Activated T-helper 2 cell treated with anti-CD3 and anti-CD28 coated beads, Interferon-gamma antibody, Interleukin-2, Interleukin-4, amounts not matched to agents 10 μg/mL and 5 μg/mL and 100 μg/mL, durations not matched to agents 14 hours and 24 hours and 36 hours (primary cell): ENCODE measurements at regions not wholly inside any gene's neighbourhood (a gene's known extent, or its start where the extent isn't known, plus 50 kb on each side); places are given as distances from the start of the nearest gene placed in this dataset.

ENCODE experiments used
- DNase-seq: peaks from one replicate; pipeline ENCODE4 v3.0.0; 2021; ENCODE audit warnings: low spot score
- H3K27ac Mint-ChIP-seq: one replicate; pipeline ENCODE4 v1.8.0; 2021; ENCODE audit warnings: mixed read lengths
- H3K27me3 Mint-ChIP-seq: one replicate; pipeline ENCODE4 v1.8.0; 2021; ENCODE audit warnings: low read depth, mixed read lengths
- H3K36me3 Mint-ChIP-seq: one replicate; pipeline ENCODE4 v1.8.0; 2021; ENCODE audit warnings: low read depth, mixed read lengths
- H3K4me1 Mint-ChIP-seq: one replicate; pipeline ENCODE4 v1.8.0; 2021; ENCODE audit warnings: low read depth, mixed read lengths
- H3K4me3 Mint-ChIP-seq: one replicate; pipeline ENCODE4 v1.8.0; 2021; ENCODE audit warnings: low read depth, mild to moderate bottlenecking, moderate library complexity, mixed read lengths
- H3K9me3 Mint-ChIP-seq: one replicate; pipeline ENCODE4 v1.8.0; 2021; ENCODE audit warnings: mixed read lengths
- intact Hi-C: fragments of 100-400 bp; cut with micrococcal nuclease; formaldehyde crosslinking; loops from one replicate; pipeline ENCODE4 v1.15.1; 2023

DNA sequence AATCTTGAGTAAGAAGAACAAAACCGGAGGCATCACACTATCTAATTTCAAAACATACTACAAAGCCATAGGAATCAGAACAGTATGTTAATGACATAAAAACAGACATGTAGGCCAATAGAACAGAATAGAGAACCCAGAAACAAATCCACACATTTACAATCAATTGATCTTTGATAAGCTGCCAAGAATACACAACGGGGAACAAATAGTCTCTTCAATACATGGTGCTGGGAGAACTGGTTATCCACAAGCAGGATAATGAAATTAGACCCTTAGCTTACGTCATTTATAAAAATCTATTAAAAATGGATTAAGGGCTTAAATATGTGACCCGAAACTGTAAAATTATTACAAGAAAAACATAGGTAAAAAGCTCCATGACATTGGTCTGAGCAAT, 417.7 kb downstream of the INSC start:
- Mint-ChIP-seq H3K4me3 (no peak overlapping the region), H3K36me3 (no peaks in the 10 kb centered on the region), H3K9me3 (peaks cover 4% of the 10 kb centered on the region), H3K27ac (no peak overlapping the region), H3K27me3 (peaks cover 2% of the 10 kb centered on the region), H3K4me1 (no peaks in the 10 kb centered on the region)
- no peak for DNase-seq
- intact Hi-C loops, result no loop called here

DNA sequence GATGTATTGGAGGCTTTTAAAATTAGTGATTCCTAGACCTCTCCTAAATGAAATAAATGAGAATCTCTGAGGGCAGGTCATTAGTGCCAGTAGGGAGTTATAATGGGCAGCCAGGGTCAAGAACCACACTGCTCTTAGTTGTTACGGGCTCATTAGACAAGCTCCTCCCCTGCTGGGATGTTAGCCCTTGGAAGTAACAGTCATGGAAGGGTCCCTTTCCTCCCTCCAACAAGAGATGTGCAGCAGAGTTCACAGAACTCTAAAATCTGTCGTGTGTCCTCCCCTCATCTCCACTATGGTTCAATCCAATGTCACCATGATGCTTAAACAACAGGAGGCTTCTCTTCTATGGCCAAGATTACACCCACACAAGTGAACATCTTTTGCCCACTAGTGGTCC, 419.5 kb downstream of the INSC start:
- H3K4me3 Mint-ChIP-seq, result no peak overlapping the region
- peaks cover 2% of the 10 kb centered on the region for H3K27me3 Mint-ChIP-seq
- no peaks in the 10 kb centered on the region for H3K36me3 Mint-ChIP-seq
- no peak for DNase-seq
- H3K9me3 Mint-ChIP-seq, result no peaks in the 10 kb centered on the region
- H3K27ac Mint-ChIP-seq, result no peak overlapping the region
- no peaks in the 10 kb centered on the region for H3K4me1 Mint-ChIP-seq
- intact Hi-C loops, result no loop called here

DNA sequence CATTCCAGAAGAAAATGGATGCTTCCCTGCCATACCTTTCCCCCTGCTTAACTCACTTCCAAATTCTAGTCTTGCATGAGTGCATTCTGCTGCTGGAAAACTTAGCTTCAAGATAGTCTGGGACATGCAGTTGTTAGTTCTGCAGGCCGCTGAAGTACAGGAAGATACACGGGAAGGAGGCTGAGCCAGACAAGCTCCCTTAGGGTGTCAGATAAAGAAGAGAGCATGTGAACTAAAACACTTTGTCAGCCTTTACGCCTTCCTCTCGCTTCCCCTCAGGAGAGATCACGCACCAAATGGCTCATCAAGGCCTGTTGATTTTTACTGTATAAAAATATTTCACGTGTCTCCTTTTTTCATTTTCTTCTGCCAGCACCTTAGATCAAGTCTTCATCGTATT, 420.7 kb downstream of the INSC start:
- no peak for DNase-seq
- H3K36me3 Mint-ChIP-seq, result no peaks in the 10 kb centered on the region
- H3K27me3 Mint-ChIP-seq, result peaks cover 2% of the 10 kb centered on the region
- no peak overlapping the region for H3K27ac Mint-ChIP-seq
- H3K4me1 Mint-ChIP-seq, result no peaks in the 10 kb centered on the region
- H3K4me3 Mint-ChIP-seq, result no peak overlapping the region
- no peaks in the 10 kb centered on the region for H3K9me3 Mint-ChIP-seq
- intact Hi-C loops, result no loop called here

DNA sequence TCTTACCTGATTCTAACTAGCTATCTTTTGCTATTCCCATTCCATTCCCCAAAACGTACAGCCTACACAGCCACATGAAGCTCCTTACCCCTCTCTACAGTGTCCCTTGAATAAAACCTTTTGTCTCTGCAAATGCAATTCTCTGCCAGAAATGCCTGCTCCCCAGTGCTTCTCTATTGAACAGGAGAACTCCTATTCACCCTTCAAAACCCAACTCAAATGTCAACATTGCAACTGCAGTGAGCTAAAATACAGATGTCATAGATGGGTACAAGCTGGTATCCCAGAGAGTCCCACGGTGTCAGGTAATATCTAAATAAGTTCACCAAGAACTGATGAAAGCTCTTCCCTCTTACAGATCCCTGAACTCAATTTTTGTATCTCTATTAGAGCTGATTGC, 421.7 kb downstream of the INSC start:
- Mint-ChIP-seq H3K27me3 (peaks cover 2% of the 10 kb centered on the region), H3K27ac (no peak overlapping the region), H3K36me3 (no peaks in the 10 kb centered on the region), H3K9me3 (no peaks in the 10 kb centered on the region), H3K4me3 (no peak overlapping the region), H3K4me1 (no peaks in the 10 kb centered on the region)
- intact Hi-C loops, result no loop called here
- DNase-seq, result no peak

DNA sequence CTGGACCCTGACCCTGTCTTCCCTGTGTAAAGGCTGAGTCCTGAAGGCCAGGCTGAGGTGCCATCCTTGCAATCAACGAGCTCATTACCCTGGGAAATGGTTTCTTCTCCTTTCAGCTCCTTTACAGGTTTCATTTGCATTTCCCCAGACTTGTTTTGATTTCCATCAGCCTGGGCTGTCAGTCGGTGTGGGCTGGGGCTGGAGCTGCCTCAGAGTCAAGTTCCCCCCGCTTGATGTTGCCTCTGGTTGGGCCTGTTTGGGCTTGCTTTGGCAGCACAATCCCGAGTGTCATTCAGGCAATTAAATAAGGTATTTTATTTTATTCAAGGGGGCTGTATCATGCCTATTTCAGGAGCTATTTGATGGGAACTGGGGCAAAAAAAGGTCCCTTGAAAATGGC, 424.9 kb downstream of the INSC start:
- intact Hi-C loops, result no loop called here
- no peak for DNase-seq
- Mint-ChIP-seq H3K4me3 (no peak overlapping the region), H3K27me3 (no peaks in the 10 kb centered on the region), H3K9me3 (no peaks in the 10 kb centered on the region), H3K27ac (no peak overlapping the region), H3K36me3 (no peaks in the 10 kb centered on the region), H3K4me1 (no peaks in the 10 kb centered on the region)

DNA sequence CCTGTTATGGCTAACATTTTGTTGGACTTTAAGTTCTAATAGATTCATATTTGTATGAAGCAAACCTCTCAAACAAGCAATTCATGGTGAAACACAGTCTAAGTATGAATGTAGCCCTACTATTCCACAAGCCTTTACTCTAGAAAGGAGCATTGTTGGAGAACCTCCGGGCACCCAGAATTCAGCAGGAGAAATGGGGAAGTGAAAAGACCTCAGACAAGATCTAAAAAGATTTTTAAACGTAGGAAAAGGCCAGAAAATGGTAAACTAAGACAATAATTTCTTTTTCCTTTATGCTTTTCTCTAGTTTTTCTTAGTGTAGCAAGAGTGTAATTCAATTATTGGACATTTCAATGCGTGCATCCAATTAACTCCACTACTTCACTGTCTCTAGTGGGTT, 426.4 kb downstream of the INSC start:
- no peaks in the 10 kb centered on the region for H3K4me1 Mint-ChIP-seq
- H3K27ac Mint-ChIP-seq, result no peak overlapping the region
- H3K27me3 Mint-ChIP-seq, result no peaks in the 10 kb centered on the region
- H3K4me3 Mint-ChIP-seq, result no peak overlapping the region
- no peaks in the 10 kb centered on the region for H3K36me3 Mint-ChIP-seq
- no peak for DNase-seq
- H3K9me3 Mint-ChIP-seq, result no peaks in the 10 kb centered on the region
- intact Hi-C loops, result no loop called here

DNA sequence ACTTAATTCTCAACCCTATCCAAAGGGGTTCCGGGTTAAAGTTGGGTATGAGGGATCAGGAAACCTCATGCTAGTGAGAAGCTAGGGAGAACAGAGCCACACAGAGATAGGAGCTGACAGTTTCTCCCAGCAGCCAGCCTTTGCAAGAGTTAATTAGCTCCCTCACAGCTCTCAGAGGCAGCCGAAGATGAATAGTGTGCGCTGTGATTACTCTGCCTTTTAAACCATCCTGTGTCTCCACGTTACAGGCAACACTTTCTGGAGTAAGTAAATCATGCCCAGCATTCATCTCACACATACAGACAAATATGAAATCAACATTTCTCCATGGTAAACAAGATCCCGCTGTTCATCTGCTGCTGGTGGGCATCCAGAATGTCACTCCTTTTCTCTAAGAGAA, 429.6 kb downstream of the INSC start:
- H3K36me3 Mint-ChIP-seq, result no peaks in the 10 kb centered on the region
- H3K4me1 Mint-ChIP-seq, result no peaks in the 10 kb centered on the region
- no peaks in the 10 kb centered on the region for H3K9me3 Mint-ChIP-seq
- DNase-seq, result no peak
- no peak overlapping the region for H3K27ac Mint-ChIP-seq
- H3K27me3 Mint-ChIP-seq, result no peaks in the 10 kb centered on the region
- intact Hi-C loops, result no loop called here
- no peak overlapping the region for H3K4me3 Mint-ChIP-seq

DNA sequence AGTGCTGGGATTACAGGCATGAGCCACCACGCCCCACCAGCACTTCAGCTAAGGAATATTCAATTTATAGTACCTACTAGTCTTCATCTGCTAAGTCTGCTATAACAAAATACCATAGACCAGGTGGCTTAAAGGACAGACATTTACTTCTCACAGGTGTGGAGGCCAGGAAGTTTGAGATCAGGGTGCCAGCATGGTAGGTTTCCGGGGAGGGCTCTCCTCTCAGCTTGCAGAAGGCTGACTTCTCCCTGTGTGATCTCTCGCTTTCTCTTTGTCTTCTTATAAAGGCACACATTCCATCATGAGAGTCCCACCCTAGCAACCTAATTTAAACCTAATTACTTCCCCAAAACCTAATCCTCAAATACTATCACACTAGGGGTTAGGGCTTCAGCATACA, 433.0 kb downstream of the INSC start:
- H3K27me3 Mint-ChIP-seq, result no peaks in the 10 kb centered on the region
- H3K4me3 Mint-ChIP-seq, result no peak overlapping the region
- intact Hi-C loops, result no loop called here
- H3K36me3 Mint-ChIP-seq, result no peaks in the 10 kb centered on the region
- H3K9me3 Mint-ChIP-seq, result no peaks in the 10 kb centered on the region
- H3K27ac Mint-ChIP-seq, result no peak overlapping the region
- H3K4me1 Mint-ChIP-seq, result no peaks in the 10 kb centered on the region
- no peak for DNase-seq

DNA sequence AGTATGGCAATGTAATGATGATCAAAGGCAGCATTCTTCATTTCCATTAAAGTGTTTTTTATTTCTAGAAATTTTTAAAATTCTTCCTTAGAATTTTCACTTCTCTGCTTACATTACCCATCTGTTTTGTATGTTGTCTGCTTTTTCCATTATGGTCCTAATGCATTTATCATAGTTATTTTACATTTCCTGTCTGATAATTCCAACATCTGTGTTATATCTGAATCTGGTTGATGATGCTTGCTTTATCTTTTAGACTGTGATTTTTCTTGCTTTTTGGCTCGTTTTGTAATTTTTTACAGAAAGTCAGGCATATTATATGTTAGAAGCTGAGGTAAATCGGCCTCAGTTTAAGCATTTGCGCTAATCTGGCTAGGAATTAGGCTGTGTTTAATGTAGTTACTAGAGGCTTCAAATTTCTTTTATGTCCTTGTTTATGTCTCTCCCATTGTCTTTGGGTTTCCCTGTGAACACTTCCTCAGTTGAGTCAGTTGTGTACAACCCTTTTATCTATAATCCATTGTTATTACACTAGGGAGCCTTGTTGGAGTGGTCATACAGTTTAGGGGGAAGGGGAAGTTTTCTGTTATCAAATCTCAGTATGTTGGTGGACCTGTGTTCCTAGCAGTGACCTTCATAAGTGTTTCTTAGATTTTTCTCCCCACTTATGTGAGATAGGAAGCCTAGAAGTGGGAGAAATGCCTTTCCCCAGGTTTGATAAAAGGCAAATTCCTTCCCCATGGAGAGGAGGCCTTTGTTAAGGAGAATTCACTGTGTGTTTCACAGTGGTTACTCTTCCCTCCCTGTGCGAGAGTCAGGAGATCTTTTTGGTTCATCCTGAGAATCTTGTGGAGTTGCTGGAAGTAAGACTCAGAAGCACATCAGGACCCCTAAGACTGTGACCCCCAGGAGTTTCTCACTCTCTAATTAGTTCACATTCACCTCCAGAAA, 437.5 kb downstream of the INSC start:
- no peaks in the 10 kb centered on the region for H3K36me3 Mint-ChIP-seq
- no peak overlapping the region for H3K4me3 Mint-ChIP-seq
- H3K4me1 Mint-ChIP-seq, result no peaks in the 10 kb centered on the region
- intact Hi-C loops, result no loop called here
- H3K27me3 Mint-ChIP-seq, result no peaks in the 10 kb centered on the region
- H3K27ac Mint-ChIP-seq, result no peak overlapping the region
- no peak for DNase-seq
- H3K9me3 Mint-ChIP-seq, result no peaks in the 10 kb centered on the region

DNA sequence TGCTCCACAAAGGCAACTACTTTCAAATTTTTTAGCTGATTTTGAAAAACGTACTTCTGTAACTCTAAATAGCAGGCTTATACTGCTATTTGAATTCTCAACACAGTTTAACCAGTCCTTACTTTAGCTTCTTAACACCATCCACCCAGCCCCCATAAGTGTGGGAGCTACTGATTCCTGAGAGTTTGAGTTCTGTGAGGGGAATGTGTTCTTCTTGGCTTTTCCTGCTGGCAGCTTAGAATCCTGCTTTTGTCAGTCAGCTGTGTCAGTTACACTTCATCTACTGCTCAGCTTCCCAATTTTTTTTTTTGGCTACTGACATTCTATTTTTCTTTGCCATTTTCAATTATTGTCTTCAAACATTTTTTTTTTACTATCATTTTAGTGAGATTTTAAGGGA, 440.4 kb downstream of the INSC start:
- Mint-ChIP-seq H3K9me3 (no peaks in the 10 kb centered on the region), H3K36me3 (no peaks in the 10 kb centered on the region), H3K4me3 (no peak overlapping the region), H3K27ac (no peak overlapping the region), H3K4me1 (no peaks in the 10 kb centered on the region), H3K27me3 (no peaks in the 10 kb centered on the region)
- intact Hi-C loops, result no loop called here
- DNase-seq, result no peak

DNA sequence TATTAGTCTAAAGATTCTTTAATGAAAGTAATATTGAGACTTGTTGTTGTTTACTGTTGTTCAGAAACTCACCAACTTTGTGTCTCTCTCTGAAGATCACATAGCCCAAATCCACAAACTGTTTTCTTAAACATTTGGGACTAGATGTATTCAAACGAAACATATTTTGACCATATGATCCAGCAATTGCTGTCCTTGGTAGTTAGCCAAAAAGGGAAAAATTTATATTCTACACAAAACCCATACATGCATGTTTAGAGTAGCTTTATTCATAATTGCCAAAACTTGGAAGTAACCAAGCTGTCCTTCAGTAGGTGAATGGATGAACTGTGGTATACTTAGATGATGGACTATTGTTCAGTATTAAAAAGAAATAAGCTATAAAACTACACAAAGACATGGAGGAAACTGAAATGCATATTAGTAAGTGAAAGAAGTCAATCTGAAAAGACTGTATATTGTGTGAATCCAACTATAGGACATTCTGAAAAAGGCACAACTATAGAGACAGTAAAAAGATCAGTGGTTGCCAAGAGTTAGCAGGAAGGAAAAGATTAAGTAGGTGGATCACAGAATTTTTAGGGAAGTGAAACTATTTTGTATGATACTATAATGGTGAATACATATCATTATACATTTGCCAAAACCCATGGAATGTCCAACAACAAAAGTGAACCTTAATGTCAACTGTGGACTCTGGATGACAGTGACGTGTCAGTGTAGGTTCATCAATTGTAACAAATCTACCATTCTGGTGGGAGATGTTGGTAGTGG, 442.9 kb downstream of the INSC start:
- no peaks in the 10 kb centered on the region for H3K9me3 Mint-ChIP-seq
- H3K36me3 Mint-ChIP-seq, result no peaks in the 10 kb centered on the region
- no peaks in the 10 kb centered on the region for H3K27me3 Mint-ChIP-seq
- intact Hi-C loops, result no loop called here
- no peaks in the 10 kb centered on the region for H3K4me1 Mint-ChIP-seq
- no peak overlapping the region for H3K27ac Mint-ChIP-seq
- no peak for DNase-seq
- H3K4me3 Mint-ChIP-seq, result no peak overlapping the region

DNA sequence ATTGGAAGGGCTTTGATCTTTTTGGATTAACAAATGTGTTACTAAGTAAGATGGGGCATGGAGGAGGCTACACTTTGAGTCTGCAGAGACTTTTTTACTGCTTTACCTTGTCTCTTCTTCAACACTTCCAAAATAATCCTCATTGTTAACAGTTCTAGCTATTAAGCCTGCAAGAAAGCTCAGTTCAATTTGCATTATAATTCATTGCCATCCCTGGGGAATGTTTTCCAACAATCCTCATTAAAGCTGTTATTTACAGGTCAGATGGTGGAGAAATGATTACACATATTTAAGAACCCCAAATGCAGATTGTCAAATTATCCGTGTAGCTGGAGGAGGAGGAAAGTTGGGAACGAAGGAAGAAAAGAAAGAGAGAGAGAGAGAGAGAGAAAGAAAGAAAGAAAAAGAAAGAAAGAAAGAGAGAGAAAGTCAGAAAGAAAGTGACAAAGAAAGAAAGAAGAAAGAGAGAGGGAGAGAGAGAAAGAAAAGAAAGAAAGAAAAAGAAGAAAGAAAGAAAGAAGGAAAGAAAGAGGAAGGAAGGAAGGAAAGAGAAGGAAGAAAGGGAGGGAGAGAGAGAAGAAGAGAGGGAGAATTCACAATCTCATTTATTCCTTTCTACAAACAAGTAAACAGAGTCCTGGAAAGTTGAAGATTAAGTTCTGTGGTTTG, 443.9 kb downstream of the INSC start:
- H3K27me3 Mint-ChIP-seq, result no peaks in the 10 kb centered on the region
- no peak overlapping the region for H3K27ac Mint-ChIP-seq
- H3K36me3 Mint-ChIP-seq, result no peaks in the 10 kb centered on the region
- H3K9me3 Mint-ChIP-seq, result no peaks in the 10 kb centered on the region
- no peak for DNase-seq
- no peaks in the 10 kb centered on the region for H3K4me1 Mint-ChIP-seq
- no peak overlapping the region for H3K4me3 Mint-ChIP-seq
- intact Hi-C loops, result no loop called here
